ENCODE measurements at regions not wholly inside any gene's neighbourhood (a gene's known extent, or its start where the extent isn't known, plus 50 kb on each side); places are given as distances from the start of the nearest gene placed in this dataset.

- DNase-seq (ENCODE audit: low read depth) = no peak
Observed at GRCh38 chr14:76664790-76665189, 96.5 kb upstream of the VASH1 start.

- DNase-seq (ENCODE audit: low read depth) = no peak
Observed at GRCh38 chr14:76666746-76667145, 94.5 kb upstream of the VASH1 start.

GRCh38 chr14:76669770-76670169, 91.5 kb upstream of the VASH1 start:
- no peak for DNase-seq (ENCODE audit: low read depth)

GRCh38 chr14:76672123-76672522, 89.1 kb upstream of the VASH1 start:
- no peak for DNase-seq (ENCODE audit: low read depth)

- no peak for DNase-seq (ENCODE audit: low read depth)
Observed at GRCh38 chr14:76673261-76673660, 88.0 kb upstream of the VASH1 start.

- DNase-seq (ENCODE audit: low read depth) = no peak
Observed at GRCh38 chr14:76675046-76675445, 86.2 kb upstream of the VASH1 start.

GRCh38 chr14:76676539-76676938, 84.7 kb upstream of the VASH1 start:
- no peak for DNase-seq (ENCODE audit: low read depth)

- DNase-seq (ENCODE audit: low read depth) = no peak
Observed at GRCh38 chr14:76677534-76678145, 83.6 kb upstream of the VASH1 start.

GRCh38 chr14:76678244-76678800, 82.9 kb upstream of the VASH1 start:
- no peak for DNase-seq (ENCODE audit: low read depth)

- DNase-seq (ENCODE audit: low read depth) = no peak
Observed at GRCh38 chr14:76682367-76682766, 78.9 kb upstream of the VASH1 start.

GRCh38 chr14:76686646-76687045, 74.6 kb upstream of the VASH1 start:
- DNase-seq (ENCODE audit: low read depth) = no peak

GRCh38 chr14:76687611-76688382, 73.5 kb upstream of the VASH1 start:
- DNase-seq (ENCODE audit: low read depth) = no peak

- no peak for DNase-seq (ENCODE audit: low read depth)
Observed at GRCh38 chr14:76688383-76688671, 72.9 kb upstream of the VASH1 start.

GRCh38 chr14:76690502-76691105, 70.7 kb upstream of the VASH1 start:
- DNase-seq (ENCODE audit: low read depth) = no peak

- no peak for DNase-seq (ENCODE audit: low read depth)
Observed at GRCh38 chr14:76694106-76694505, 67.2 kb upstream of the VASH1 start.

GRCh38 chr14:76695263-76695920, 65.9 kb upstream of the VASH1 start:
- DNase-seq (ENCODE audit: low read depth) = no peak

GRCh38 chr14:76696361-76696760, 64.9 kb upstream of the VASH1 start:
- DNase-seq (ENCODE audit: low read depth) = no peak

- DNase-seq (ENCODE audit: low read depth) = no peak
Observed at GRCh38 chr14:76696791-76697190, 64.5 kb upstream of the VASH1 start.

GRCh38 chr14:76697246-76697905, 63.9 kb upstream of the VASH1 start:
- DNase-seq (ENCODE audit: low read depth) = no peak

- no peak for DNase-seq (ENCODE audit: low read depth)
Observed at GRCh38 chr14:76698191-76698590, 63.1 kb upstream of the VASH1 start.

- DNase-seq (ENCODE audit: low read depth) = no peak
Observed at GRCh38 chr14:76698631-76699030, 62.6 kb upstream of the VASH1 start.

GRCh38 chr14:76699209-76699938, 61.9 kb upstream of the VASH1 start:
- DNase-seq (ENCODE audit: low read depth) = no peak

Data from stimulated activated CD8-positive, alpha-beta memory T cell treated with anti-CD3 and anti-CD28 coated beads, Interleukin-12 subunit alpha, Interleukin-12 subunit beta, amount 100 ng/mL, for 1 hour (primary cell).